IPS-15b (cell line): ENCODE measurements at regions not wholly inside any gene's neighbourhood (a gene's known extent, or its start where the extent isn't known, plus 50 kb on each side); places are given as distances from the start of the nearest gene placed in this dataset.

Source experiments
- H3K27me3 ChIP-seq: one replicate; pipeline ENCODE4 v1.6.1; 2013; ENCODE audit warnings: low read length; ENCODE audit not compliant: control insufficient read depth, insufficient read depth
- H3K36me3 ChIP-seq: one replicate; pipeline ENCODE4 v1.6.1; 2013; ENCODE audit warnings: low read length; ENCODE audit not compliant: control insufficient read depth, insufficient read depth
- H3K4me1 ChIP-seq: one replicate; pipeline ENCODE4 v1.6.1; 2013; ENCODE audit warnings: mild to moderate bottlenecking, low read length; ENCODE audit not compliant: control insufficient read depth, insufficient read depth
- H3K4me3 ChIP-seq: one replicate; pipeline ENCODE4 v1.5.1; 2013; ENCODE audit warnings: low read depth, low read length
- H3K9ac ChIP-seq: one replicate; pipeline ENCODE4 v1.6.1; 2013; ENCODE audit warnings: low read depth, mild to moderate bottlenecking, low read length
- H3K9me3 ChIP-seq: one replicate; pipeline ENCODE4 v1.6.1; 2013; ENCODE audit warnings: mild to moderate bottlenecking, low read length; ENCODE audit not compliant: control insufficient read depth, insufficient read depth

DNA sequence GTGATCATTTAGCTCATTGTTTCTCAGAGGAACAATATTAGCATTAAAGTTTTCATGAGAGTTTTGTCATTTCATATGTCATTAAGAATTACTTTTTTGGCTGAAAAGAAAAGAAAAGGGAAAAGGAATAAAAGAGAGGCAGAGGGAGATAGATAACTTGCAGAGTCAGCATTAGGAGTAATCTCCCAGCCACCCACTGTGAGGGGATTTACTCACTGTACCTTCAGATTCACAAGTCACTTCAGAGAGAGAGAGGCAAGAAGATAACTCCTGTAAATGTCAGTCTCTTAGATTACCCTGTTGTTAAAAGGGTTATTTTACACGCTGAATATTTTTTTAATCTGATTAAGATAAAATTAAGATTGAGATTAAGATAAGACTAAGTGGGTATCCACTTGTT is 125.2 kb downstream of the POU4F1 start:
- no peaks in the 10 kb centered on the region for H3K9me3 ChIP-seq
- H3K36me3 ChIP-seq: no peaks in the 10 kb centered on the region
- no peaks in the 10 kb centered on the region for H3K27me3 ChIP-seq
- H3K4me3 ChIP-seq: no peak overlapping the region
- H3K9ac ChIP-seq: no peak overlapping the region
- no peaks in the 10 kb centered on the region for H3K4me1 ChIP-seq

DNA sequence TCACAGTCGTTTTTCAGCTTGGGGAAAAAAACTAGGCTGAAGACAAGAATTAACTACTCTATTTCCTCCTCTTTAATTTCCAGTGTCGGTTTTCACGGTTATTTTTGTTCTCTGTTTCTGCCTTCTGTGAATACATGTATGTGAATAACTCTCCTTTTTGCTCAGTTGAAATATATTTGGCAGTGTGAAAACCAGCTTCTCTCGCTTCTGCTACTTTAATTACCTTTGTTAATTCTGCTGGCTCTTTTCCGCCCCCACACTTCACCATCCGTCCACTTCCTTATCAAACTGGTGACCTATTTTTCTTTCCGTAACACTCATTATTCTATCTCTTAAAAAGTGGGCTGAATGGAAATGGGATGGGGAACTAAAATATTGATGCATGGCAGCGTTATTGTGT is 126.4 kb downstream of the POU4F1 start:
- Histone ChIP-seq H3K36me3 (no peaks in the 10 kb centered on the region), H3K4me1 (no peaks in the 10 kb centered on the region), H3K9ac (no peak overlapping the region), H3K4me3 (no peak overlapping the region), H3K27me3 (no peaks in the 10 kb centered on the region), H3K9me3 (no peaks in the 10 kb centered on the region)

DNA sequence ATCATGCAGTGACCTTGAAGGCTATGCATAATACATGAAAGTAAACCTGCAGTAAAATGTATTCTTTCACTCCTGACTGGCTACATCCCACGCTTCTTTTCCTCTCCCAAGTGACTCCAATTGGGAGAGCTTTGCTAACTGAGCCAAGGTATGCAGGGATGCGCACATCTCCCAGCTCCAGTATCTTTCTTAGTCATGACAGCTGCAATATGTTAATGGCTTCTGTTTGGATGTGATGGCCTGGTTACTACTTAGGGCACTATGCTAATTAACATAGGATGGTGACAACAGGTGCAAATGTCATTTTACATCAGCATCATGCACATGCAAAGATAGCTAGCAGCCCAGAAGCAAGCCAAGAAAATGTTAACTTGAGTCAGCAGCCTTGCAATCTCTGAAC is 134.7 kb downstream of the POU4F1 start:
- Histone ChIP-seq H3K9me3 (no peaks in the 10 kb centered on the region), H3K27me3 (no peaks in the 10 kb centered on the region), H3K4me3 (no peak overlapping the region), H3K9ac (no peak overlapping the region), H3K36me3 (no peaks in the 10 kb centered on the region), H3K4me1 (no peaks in the 10 kb centered on the region)

DNA sequence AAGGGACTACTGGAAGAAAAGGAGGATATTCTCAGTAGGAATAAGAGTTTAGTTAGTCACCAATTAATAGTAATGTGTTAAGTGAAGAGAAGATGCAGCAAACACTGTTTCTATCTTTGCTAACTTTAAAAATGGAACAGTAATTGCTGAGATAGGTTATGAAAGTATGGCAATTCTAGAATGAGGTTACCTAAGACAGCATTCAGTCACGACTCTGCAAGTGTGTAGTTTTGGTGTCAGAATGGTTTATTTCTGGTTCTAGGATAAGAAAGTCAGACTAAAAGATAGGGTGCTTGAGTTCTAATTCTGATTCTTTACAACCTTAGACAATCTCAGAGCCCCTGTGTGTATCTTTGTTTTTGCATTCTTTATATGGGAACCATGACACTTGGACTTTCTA is 138.1 kb downstream of the POU4F1 start:
- no peak overlapping the region for H3K4me3 ChIP-seq
- H3K9me3 ChIP-seq: no peaks in the 10 kb centered on the region
- H3K9ac ChIP-seq: no peak overlapping the region
- no peaks in the 10 kb centered on the region for H3K36me3 ChIP-seq
- no peaks in the 10 kb centered on the region for H3K27me3 ChIP-seq
- H3K4me1 ChIP-seq: no peaks in the 10 kb centered on the region

DNA sequence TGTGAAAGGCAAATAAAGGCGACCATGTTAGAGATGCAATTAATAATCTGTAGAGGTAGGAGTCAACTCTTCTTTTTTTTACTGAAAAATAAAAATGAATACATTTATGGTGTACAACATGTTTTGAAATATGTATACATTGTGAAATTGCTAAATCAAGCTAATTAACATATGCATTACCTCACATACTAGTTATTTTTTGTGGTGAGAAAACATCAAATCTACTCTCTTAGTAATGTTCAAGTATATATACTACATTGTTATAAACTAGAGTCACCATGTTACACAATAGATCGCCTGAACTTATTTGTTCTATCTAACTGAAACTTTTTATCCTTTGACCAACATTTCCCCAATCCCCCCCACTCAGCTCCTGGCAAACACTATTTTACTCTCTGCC is 143.2 kb downstream of the POU4F1 start:
- H3K36me3 ChIP-seq: no peaks in the 10 kb centered on the region
- no peak overlapping the region for H3K4me3 ChIP-seq
- no peaks in the 10 kb centered on the region for H3K27me3 ChIP-seq
- no peaks in the 10 kb centered on the region for H3K9me3 ChIP-seq
- H3K4me1 ChIP-seq: no peaks in the 10 kb centered on the region
- no peak overlapping the region for H3K9ac ChIP-seq

DNA sequence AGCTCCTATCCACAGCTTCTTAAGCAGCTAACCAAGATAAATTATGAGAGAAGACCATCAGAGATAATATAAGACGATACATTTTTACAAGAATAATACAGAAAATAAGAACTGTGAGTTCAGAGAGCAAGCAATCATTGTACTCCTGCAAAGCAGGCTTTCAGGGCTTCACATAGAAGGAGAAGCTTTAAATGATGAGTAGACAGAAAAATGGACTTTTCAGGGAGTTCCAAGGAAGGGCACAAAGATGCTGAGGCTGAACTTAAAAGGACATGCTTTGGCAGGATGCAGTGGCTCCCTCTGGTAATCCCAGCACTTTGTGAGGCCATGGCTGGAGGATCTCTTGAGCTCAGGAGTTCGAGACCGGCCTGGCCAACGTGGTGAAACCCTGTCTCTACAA is 159.5 kb downstream of the POU4F1 start:
- Histone ChIP-seq H3K9ac (no peak overlapping the region), H3K27me3 (no peaks in the 10 kb centered on the region), H3K36me3 (no peaks in the 10 kb centered on the region)

DNA sequence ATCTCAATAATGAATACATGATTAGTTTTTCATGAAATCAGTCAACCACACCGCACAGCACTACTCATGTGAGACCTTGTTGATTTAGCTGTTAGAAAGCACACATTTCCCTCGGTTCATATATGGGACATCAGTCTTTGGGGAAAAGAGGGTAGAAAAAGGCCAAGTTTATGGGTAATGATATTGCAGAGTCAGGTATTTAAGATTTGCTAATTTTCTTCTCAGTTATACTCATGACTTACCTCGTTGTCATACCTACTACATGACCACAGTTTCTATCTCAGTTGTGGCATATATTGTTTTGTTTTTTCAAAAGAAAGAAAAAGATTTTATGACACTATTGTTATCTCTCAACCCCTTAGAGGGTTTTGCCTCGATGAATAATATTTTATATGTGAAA is 165.6 kb downstream of the POU4F1 start:
- no peaks in the 10 kb centered on the region for H3K36me3 ChIP-seq
- H3K4me1 ChIP-seq: no peaks in the 10 kb centered on the region
- H3K27me3 ChIP-seq: no peaks in the 10 kb centered on the region
- no peaks in the 10 kb centered on the region for H3K9me3 ChIP-seq
- no peak overlapping the region for H3K9ac ChIP-seq
- no peak overlapping the region for H3K4me3 ChIP-seq

More for the DNA sequence above, 159.5 kb downstream of the POU4F1 start:
- Histone ChIP-seq H3K4me3 (no peak overlapping the region), H3K9me3 (no peaks in the 10 kb centered on the region), H3K4me1 (no peaks in the 10 kb centered on the region)

DNA sequence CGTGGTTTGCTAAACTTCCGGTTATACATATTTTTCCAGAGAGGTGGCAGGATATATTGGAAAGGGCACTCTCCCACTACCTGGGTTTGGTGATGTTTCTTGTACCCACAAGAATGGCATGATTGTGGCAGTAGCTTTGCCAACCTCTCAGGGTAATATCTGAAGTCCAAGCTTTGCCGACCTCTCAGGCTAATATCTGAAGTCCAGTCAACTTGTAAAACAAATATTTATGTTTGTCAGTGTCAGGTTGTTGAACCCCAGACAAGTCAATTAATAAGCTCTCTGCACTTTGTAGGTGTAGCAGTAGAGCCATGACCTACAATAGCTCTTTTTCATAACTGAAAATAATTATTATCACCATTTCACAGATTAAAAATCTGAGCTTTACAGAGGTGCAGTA is 167.0 kb downstream of the POU4F1 start:
- H3K4me1 ChIP-seq: no peaks in the 10 kb centered on the region
- H3K27me3 ChIP-seq: no peaks in the 10 kb centered on the region
- no peak overlapping the region for H3K4me3 ChIP-seq
- H3K9ac ChIP-seq: no peak overlapping the region
- H3K36me3 ChIP-seq: no peaks in the 10 kb centered on the region
- no peaks in the 10 kb centered on the region for H3K9me3 ChIP-seq

DNA sequence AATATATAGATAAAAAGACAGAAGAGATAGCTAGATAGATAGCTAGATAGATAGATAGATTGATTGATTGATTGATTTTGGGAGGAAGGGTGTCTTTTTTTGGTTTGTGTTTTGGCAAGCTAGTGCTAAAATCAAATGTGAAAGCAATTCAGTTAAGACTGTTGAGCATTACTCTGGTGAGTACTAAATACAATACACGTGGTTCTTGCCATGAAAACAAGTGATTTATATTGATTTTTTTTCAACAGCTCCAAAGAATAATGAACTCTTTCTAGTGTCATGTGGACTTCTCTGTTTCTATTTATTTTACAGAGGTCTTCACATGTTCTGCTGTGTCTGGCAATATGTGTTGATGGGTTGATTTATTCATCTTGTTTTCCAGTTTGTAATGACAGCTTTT is 172.0 kb downstream of the POU4F1 start:
- Histone ChIP-seq H3K9me3 (no peaks in the 10 kb centered on the region), H3K36me3 (no peaks in the 10 kb centered on the region)

DNA sequence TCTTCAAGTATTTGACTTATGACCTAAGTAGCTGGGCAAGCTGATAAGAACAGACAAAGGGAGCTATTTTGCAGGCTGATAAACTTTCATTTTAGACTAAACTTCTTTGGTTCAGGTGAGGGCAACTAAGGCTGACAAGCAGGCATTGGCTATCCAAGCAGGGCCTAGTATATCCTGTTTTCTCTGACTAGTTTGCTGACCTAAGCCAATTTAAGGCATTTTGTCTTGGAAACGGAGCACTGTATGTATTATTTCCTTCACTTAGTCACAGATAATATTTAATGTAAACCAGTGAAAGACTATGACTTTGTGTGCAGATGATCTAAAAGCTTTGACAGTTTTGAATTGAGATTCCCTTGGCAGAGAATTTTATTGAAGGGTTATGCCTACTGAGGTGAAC is 172.5 kb downstream of the POU4F1 start:
- no peaks in the 10 kb centered on the region for H3K27me3 ChIP-seq
- no peak overlapping the region for H3K9ac ChIP-seq
- H3K4me3 ChIP-seq: no peak overlapping the region
- no peaks in the 10 kb centered on the region for H3K4me1 ChIP-seq
- H3K36me3 ChIP-seq: no peaks in the 10 kb centered on the region
- no peaks in the 10 kb centered on the region for H3K9me3 ChIP-seq

More for the DNA sequence above, 172.0 kb downstream of the POU4F1 start:
- Histone ChIP-seq H3K4me3 (no peak overlapping the region), H3K4me1 (no peaks in the 10 kb centered on the region), H3K9ac (no peak overlapping the region), H3K27me3 (no peaks in the 10 kb centered on the region)

DNA sequence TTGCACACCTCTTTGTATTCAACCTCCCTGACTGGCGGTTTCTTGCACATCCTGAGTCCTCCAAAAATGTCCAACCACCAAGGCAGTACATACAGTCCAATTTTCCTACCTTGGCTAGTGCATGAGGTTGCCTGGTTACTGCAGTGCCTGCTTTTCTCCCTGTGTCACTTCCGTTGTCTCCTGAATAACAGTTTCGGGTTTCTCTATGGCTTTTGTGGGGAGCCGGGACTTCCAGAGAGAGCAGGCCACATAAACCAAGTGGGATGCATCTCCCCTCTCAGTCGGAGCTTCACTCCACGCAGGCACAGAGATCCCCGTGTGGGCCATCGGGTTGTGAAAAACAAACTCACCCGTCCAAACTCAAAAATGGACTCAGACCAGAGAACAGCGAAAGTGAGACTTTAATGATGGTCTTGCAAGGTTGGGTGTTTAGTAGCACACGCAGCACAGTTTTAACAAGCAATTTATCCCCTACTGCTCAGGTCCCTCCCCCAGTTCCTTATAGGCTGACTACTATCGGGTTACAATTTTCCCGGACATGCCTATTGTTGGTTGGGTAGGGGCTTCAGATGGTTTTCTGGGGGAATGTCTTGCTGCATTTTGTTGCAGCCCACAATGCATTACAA is 173.1 kb downstream of the POU4F1 start:
- Histone ChIP-seq H3K9ac (no peak overlapping the region), H3K4me3 (peak overlapping the region; percentile 16), H3K4me1 (no peaks in the 10 kb centered on the region), H3K36me3 (no peaks in the 10 kb centered on the region), H3K9me3 (no peaks in the 10 kb centered on the region), H3K27me3 (no peaks in the 10 kb centered on the region)

DNA sequence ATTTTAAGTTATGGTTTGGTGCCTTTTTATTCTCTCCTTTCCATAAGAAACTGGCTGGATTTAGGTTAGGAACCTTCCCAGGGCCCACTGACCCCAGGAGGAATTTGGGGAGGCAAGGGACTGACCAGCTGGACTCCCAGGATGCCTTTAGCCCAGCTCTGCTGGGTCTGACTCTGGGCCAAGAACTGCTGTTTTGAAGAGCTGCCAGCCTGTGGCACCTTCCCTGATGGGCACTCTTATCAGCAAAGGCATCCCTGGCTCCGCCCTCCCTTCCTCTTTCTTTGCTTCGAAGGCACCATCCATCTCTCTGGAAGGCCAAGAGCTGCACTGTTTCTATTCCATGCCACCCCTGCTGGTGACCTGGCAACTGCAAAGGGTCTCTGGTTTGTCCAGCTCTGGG is 174.7 kb downstream of the POU4F1 start:
- Histone ChIP-seq H3K36me3 (no peaks in the 10 kb centered on the region), H3K4me3 (no peak overlapping the region), H3K9me3 (no peaks in the 10 kb centered on the region), H3K4me1 (no peaks in the 10 kb centered on the region), H3K9ac (no peak overlapping the region), H3K27me3 (no peaks in the 10 kb centered on the region)
